Parathyroid adenoma (tissue), 2 donors: ENCODE measurements at regions not wholly inside any gene's neighbourhood (a gene's known extent, or its start where the extent isn't known, plus 50 kb on each side); places are given as distances from the start of the nearest gene placed in this dataset.

Experiments
- H2AFZ ChIP-seq: fragments of 300-600 bp; sonication (generic); one replicate; pipeline ENCODE4 v1.7.0; 2017; ENCODE audit warnings: antibody characterized with exemption, mild to moderate bottlenecking
- H3K27ac ChIP-seq: fragments of 300-600 bp; sonication (generic); one replicate; pipeline ENCODE4 v1.7.0; 2017
- H3K27me3 ChIP-seq: fragments of 300-600 bp; sonication (generic); one replicate; pipeline ENCODE4 v1.7.0; 2017; ENCODE audit warnings: low read length; ENCODE audit not compliant: control insufficient read depth, insufficient read depth
- H3K36me3 ChIP-seq: fragments of 300-600 bp; sonication (generic); one replicate; pipeline ENCODE4 v1.7.0; 2017; ENCODE audit warnings: low read length; ENCODE audit not compliant: control insufficient read depth, insufficient read depth
- H3K4me1 ChIP-seq: fragments of 300-600 bp; sonication (generic); one replicate; pipeline ENCODE4 v1.7.0; 2017; ENCODE audit warnings: control low read depth
- H3K4me2 ChIP-seq: fragments of 300-600 bp; sonication (generic); one replicate; pipeline ENCODE4 v1.7.0; 2017; ENCODE audit warnings: low read length
- H3K4me3 ChIP-seq: fragments of 300-600 bp; sonication (generic); one replicate; pipeline ENCODE4 v1.7.0; 2017; ENCODE audit warnings: low read depth, low read length
- H3K79me2 ChIP-seq: fragments of 300-600 bp; sonication (generic); one replicate; pipeline ENCODE4 v1.7.0; 2017; ENCODE audit warnings: control low read depth
- H3K9ac ChIP-seq: fragments of 300-600 bp; sonication (generic); one replicate; pipeline ENCODE4 v1.7.0; 2017; ENCODE audit warnings: mild to moderate bottlenecking
- H3K9me3 ChIP-seq: fragments of 300-600 bp; sonication (generic); one replicate; pipeline ENCODE4 v1.7.0; 2017; ENCODE audit warnings: low read length; ENCODE audit not compliant: control insufficient read depth
- TF ChIP-seq, protein P1 (sequence below): fragments of 300-600 bp; sonication (generic); IDR thresholded peaks from one replicate; pipeline ENCODE4 v1.7.0; 2017; ENCODE audit warnings: antibody characterized with exemption, mild to moderate bottlenecking
- donor health status: primary hyperparathyroidism.

DNA sequence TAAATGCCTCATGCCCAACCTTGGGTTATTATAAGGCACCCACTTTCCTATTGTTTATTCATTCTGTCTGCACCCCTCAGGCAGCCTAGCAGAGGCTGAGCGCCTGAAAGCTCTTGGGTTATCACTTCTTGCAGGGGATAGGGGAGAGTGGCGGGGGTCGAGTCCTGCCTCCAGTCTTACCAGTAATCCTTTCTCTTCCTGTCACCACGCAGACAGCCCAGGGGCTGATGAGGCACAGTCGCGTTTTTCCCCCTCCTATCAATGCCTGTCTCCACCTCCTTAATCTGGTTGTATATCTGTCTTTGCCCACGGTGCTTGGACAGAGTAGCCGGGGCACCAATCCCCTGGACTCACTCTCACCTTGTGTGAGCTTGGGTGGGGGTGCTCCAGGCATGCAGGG, 733.1 kb downstream of the MATN1 start:
- Histone ChIP-seq H3K27me3 (no peaks in the 10 kb centered on the region), H3K4me1 (no peaks in the 10 kb centered on the region), H3K79me2 (no peaks in the 10 kb centered on the region), H3K9me3 (no peaks in the 10 kb centered on the region), H2AFZ (no peak overlapping the region), H3K27ac (no peak overlapping the region), H3K36me3 (no peaks in the 10 kb centered on the region), H3K9ac (no peak overlapping the region), H3K4me2 (no peak overlapping the region), H3K4me3 (no peak overlapping the region)
- TF ChIP-seq, protein P1, sequence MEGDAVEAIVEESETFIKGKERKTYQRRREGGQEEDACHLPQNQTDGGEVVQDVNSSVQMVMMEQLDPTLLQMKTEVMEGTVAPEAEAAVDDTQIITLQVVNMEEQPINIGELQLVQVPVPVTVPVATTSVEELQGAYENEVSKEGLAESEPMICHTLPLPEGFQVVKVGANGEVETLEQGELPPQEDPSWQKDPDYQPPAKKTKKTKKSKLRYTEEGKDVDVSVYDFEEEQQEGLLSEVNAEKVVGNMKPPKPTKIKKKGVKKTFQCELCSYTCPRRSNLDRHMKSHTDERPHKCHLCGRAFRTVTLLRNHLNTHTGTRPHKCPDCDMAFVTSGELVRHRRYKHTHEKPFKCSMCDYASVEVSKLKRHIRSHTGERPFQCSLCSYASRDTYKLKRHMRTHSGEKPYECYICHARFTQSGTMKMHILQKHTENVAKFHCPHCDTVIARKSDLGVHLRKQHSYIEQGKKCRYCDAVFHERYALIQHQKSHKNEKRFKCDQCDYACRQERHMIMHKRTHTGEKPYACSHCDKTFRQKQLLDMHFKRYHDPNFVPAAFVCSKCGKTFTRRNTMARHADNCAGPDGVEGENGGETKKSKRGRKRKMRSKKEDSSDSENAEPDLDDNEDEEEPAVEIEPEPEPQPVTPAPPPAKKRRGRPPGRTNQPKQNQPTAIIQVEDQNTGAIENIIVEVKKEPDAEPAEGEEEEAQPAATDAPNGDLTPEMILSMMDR: no peak

DNA sequence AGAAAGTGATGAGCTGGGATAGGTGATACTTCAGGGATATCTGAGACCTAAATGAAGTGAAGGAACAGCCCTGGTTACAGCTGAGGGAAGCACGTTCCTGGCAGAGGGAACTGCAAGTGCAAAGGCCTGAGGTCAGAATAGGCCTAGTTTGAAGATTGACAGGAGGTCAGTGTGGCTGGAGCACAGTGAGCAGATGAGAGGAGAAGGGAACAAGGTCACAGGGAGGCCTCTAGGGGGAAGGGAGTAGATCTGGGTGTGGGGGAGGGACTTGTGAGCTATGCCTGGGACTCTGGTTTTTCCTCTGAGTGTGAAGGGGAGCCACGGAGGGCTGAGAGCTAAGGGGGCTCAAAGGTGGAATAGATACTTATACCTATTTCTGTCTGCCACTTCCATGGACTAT, 736.4 kb downstream of the MATN1 start:
- H3K27ac ChIP-seq: no peak overlapping the region
- H2AFZ ChIP-seq: no peak overlapping the region
- no peaks in the 10 kb centered on the region for H3K79me2 ChIP-seq
- no peak overlapping the region for H3K4me2 ChIP-seq
- H3K4me3 ChIP-seq: no peak overlapping the region
- TF ChIP-seq, protein P1: no peak
- H3K27me3 ChIP-seq: no peaks in the 10 kb centered on the region
- H3K4me1 ChIP-seq: no peaks in the 10 kb centered on the region
- no peaks in the 10 kb centered on the region for H3K9me3 ChIP-seq
- H3K9ac ChIP-seq: no peak overlapping the region
- H3K36me3 ChIP-seq: no peaks in the 10 kb centered on the region

DNA sequence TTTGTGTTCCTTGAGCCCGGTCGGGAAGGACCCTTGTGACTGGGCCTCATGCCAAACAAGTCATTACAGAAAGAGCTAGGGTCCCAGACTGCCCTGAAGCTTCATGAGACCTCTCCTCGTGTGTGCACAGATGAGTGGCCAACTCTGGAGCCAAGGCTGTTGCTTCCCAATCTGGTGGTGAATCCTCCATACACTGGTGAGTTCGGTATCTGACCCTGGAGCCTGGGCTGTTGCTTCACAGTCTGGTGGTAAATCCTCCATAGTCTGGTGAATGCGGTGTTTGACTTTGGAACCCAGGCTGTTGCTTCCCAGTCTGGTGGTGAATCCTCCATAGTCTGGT, 737.8 kb downstream of the MATN1 start:
- H3K4me1 ChIP-seq: no peaks in the 10 kb centered on the region
- no peaks in the 10 kb centered on the region for H3K79me2 ChIP-seq
- H3K4me3 ChIP-seq: no peak overlapping the region
- H3K27ac ChIP-seq: no peak overlapping the region
- no peaks in the 10 kb centered on the region for H3K36me3 ChIP-seq
- TF ChIP-seq, protein P1: no peak
- no peak overlapping the region for H2AFZ ChIP-seq
- no peaks in the 10 kb centered on the region for H3K9me3 ChIP-seq
- H3K27me3 ChIP-seq: no peaks in the 10 kb centered on the region
- no peak overlapping the region for H3K4me2 ChIP-seq
- H3K9ac ChIP-seq: no peak overlapping the region

DNA sequence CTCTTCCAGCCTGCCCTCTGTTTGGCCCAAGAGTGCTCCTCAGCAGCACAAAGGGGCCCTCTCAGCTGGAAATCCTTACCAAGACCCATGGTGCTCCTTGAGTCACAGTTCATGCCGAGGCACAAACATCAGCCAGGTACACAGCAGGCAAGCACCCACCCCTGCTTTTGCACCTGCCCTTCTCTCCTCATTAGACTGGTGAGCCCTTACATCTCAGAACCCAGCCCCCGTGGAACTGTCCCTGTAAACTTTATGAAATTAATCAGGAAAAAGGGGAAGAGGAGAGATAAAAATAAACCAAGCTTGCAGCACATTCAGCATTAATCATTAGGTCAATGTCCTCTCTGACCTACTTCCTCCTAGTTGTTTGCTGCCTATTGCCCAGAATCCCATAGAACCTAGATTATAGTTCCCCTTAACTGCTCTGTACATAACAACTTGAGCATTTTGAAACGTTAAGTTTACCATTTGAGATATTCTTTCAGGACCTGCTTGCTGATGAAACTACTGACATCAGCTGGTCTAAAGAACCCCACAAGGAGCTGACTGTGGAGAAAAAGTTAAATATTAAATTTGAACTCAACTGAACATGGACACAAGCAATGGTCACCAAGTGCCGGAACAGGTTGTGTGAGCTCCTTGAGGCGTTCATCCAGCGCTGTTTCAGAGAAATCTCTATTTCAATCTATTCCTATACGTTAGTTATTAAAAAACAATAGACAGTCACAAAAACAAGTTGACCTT, 738.4 kb downstream of the MATN1 start:
- no peaks in the 10 kb centered on the region for H3K27me3 ChIP-seq
- no peak overlapping the region for H3K27ac ChIP-seq
- H3K4me1 ChIP-seq: no peaks in the 10 kb centered on the region
- TF ChIP-seq, protein P1: no peak
- H3K36me3 ChIP-seq: no peaks in the 10 kb centered on the region
- H3K4me3 ChIP-seq: no peak overlapping the region
- no peaks in the 10 kb centered on the region for H3K9me3 ChIP-seq
- H3K4me2 ChIP-seq: no peak overlapping the region
- no peak overlapping the region for H3K9ac ChIP-seq
- no peaks in the 10 kb centered on the region for H3K79me2 ChIP-seq
- H2AFZ ChIP-seq: no peak overlapping the region
